MM.1S (cell line): ENCODE measurements at regions not wholly inside any gene's neighbourhood (a gene's known extent, or its start where the extent isn't known, plus 50 kb on each side); places are given as distances from the start of the nearest gene placed in this dataset.

Source experiments
- CTCF ChIP-seq: fragments of 300-600 bp; sonication (generic); IDR thresholded peaks from 2 replicates; pipeline ENCODE4 v1.5.1; 2016; ENCODE audit warnings: antibody characterized with exemption, low read length, mixed read lengths
- EZH2 ChIP-seq: fragments of 300-600 bp; sonication (generic); optimal IDR thresholded peaks from 2 replicates; pipeline ENCODE3; 2017; ENCODE audit warnings: low read depth, mild to moderate bottlenecking, antibody characterized with exemption, low read length, mixed read lengths
- EZH2phosphoT487 ChIP-seq: fragments of 300-600 bp; sonication (generic); IDR thresholded peaks from 2 replicates; pipeline ENCODE4 v1.6.1; 2018; ENCODE audit warnings: antibody characterized with exemption, low read length

GRCh38 chr6:7042056-7042653 is 65.6 kb upstream of the RREB1 start:
- TF ChIP-seq EZH2: no peak
- no peak for TF ChIP-seq CTCF
- TF ChIP-seq EZH2phosphoT487: no peak
